ENCODE measurements at regions not wholly inside any gene's neighbourhood (a gene's known extent, or its start where the extent isn't known, plus 50 kb on each side); places are given as distances from the start of the nearest gene placed in this dataset.

DNA sequence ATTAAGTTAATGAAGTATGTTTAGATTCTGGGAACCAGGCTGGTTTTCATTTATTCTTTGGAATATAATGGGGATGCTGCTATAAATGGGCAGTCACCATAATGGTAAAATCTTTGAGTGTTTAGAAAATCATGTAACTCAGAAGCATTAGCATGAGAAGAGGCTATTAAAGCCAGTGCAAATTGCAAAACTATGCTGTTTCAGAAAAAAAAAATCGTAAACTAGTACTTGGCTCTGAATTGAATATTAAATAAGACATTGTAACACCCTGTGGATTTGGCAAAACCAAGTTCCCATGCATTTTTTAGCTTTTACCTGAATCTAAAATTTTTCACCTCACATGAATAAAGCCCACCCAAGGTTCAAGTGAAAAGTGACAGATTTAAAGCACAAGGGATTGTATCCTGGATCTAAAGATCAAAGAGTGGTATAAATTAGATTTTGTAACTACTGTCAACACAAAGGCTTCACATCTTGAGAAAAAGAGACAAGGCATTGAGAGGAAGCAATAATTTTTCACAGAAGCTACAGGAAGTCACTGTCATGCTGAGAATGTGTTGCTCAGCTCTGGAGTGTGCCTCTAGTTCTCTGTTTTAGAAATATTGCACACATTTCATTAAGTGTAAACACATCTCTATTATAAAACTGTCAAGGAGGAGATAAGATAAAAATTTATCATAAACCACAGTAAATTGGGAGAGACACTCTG, 142.2 kb downstream of the ABCA8 start:
- DNase-seq (ENCODE audit: low spot score), result no peak

DNA sequence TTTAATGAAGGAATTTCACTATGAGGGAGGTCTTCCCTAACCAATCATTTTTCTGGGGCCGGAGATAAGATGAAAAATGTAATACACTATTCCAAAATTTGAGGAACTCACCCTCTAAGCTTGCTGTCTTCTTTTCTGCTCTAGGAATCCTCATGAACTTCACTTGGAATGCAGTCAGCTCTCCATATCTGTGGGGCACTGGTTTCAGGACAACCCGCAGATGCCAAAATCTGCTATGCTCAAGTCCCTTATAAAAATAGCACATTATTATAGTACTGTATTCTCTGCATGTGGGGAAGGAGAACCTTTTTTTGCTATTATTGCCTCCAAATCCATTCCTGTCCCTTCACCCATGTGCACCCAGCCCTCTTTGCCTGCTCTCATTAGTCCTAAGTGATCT, 146.0 kb downstream of the ABCA8 start:
- DNase-seq (ENCODE audit: low spot score), result no peak

DNA sequence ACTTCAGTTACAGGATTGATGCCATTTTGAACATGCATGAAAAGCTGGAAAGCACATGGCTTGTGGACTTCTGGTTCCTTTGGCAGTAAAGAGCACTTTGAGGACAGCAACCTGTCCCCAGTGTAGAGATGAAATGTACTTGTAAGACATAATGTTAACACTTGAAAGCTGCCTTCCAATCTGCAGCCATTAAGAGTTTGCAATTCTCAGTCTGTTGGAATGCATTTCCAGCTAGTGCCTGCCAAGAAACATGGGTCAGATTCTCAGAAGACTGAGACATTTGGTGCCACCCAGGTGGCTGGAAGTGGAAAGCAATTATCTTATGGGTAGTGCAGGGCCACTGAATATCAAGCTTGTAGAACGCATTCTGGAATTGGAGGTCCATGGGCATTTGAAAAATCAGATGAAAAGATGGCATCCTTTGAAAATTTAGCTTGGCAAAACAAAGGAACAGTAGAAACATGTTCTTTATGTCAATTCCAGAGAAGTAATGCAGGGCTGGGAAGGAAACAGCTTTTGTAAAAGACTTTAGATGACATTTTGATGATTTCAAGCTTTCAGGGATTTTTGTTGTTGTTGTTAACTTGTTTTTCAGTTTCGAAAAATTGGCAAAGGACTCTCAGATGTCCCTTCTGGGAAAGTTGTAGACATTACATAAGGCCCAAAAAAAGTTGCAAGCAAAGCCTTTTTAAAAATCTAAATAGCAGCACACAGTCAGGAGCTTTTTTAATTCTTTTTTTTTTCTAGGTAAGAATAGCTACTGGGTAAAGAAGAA, 147.0 kb downstream of the ABCA8 start:
- no peak for DNase-seq (ENCODE audit: low spot score)

DNA sequence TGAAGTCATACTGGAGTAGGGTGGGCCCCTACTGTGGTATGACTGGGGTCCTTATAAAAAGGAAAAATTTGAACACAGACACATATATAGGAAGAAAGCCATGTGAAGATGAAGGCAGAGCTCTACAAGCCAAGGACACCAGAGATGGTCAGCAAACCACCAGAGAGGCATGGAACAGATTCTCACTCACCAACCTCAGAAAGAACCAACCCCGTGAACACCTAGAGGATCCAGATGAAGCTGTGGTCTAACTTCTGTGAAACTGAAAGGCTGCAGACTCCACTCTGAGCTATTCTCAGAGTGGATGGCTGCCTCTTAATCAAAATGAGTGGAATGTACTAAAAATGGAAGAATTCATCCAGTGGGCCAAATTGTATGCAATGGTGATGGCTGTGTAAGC, 149.6 kb downstream of the ABCA8 start:
- no peak for DNase-seq (ENCODE audit: low spot score)

DNA sequence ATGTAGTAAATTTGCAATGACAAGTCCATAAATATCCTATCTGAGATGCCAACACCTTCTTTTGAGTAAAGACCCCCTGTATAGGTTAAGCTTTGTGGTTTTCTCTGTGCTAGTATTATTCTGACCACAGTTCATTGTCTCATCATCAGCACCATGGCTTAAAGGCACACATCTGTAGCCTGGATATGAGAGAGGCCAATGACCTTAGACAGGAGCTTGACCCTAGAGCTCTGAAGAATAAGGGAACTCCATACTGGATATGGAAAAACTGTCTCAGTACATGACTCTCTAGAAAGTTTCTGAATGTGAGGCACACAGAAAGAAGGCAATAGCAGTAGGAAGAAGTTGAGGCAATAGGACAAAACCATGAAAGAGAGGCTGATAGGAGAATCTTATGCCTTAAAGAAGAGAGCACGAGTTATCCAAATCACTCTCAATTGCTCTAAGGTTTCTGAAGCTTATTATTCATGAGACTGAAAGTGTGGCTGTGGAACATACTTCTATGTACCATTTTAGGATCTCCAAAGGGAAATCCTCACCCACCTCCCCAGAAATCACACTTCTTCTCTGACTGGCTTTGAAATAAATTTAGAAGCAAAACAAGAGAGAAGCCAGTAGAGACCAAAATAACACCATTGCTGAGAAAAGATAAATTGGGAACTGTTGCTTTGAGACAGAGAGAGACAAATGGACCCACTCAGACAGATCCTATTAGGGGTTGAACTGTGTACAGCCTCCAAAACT, 150.2 kb downstream of the ABCA8 start:
- no peak for DNase-seq (ENCODE audit: low spot score)

DNA sequence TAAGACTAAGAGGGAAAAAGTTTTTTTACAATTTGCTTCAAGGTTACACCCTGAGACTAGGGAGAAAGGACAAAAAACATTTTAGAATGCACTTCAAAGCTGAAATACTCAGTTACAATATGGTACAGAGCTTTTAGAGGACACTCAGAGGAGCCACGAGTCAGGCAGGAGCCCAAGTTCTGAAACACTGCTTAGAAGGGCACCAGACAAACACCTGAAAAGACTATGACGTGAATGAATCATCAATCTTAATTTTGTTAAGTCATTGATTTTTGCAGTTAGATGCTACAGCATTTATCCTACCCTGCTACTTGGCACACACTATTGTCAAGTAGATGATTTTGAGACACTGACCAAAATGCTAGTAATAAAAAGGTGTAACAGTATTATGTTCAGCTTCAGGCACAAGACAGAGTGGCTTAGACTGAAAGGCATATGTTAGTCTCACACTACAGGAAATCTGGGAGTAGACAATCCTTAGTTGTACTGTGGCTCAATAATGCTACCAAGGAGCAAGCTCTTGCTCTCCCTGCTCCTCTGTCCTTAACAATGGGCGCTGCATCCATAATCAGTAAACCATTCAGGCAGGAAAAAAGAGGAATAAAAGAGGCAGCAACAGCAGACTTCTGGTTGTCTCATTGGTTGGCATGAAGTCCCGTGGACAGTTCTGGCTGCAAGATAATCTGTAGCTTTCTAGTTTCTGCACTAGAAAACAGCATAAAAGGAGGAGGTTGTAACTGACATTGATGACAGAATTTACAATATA, 151.8 kb downstream of the ABCA8 start:
- DNase-seq (ENCODE audit: low spot score), result no peak

DNA sequence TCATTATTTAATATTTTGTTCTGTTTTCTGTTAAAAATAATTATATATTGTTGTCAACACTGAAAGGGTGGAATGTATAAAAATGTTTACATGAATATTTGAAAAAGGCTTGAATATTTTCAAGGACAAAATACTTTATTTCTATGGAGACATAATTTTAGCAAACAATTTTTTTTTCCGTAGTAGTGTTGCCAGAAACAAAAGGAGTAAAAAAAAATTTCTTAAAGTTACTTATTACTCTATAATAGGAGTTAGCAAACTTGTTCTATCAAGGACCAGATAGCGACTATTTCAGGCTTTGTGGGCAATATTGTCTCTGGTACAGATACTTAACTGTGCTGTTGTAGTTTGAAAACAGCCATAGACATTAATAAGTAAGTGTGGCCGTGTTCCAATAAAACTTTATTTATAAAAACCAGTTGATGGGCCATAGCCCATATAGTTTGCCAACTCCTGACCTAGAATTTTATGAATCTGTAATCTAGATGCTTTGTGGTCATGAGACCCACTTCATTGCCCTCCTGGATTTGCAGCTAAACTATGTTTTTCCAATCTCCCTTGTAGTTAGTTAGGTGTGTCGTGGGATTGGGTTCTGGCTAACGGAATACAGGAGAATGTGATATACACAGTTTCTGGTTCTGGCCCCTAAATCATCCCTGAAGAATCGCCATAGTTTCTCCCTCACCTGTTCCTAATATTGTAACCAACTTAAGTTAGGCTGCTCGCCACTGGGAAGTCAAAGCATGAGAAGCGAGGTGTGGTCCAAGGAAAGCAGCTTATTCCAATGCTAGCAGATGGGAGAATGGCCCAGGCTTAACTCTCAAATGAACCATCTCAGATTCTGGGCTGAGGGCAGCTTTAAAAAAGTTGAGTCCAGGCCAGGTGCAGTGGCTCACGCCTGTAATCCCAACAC, 153.6 kb downstream of the ABCA8 start:
- DNase-seq (ENCODE audit: low spot score), result no peak

DNA sequence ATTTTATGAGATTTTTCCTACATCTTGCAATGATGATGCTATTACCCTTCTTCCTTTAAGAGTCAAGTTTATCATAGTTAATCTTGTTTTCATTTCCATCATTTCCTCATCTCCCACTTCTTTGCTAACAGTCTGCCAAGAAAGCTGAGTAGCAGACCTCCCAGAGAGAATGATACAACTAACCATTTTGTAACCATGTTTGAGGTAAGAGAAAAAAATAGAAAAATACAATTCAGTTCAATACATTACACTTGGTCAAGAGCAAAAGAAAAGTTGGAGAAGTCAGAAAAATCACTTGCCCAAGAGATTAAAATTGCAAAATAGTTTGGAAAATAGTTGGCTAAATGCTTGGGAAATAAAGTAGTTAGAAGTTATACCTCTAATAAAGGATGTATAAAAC, 154.4 kb downstream of the ABCA8 start:
- no peak for DNase-seq (ENCODE audit: low spot score)

DNA sequence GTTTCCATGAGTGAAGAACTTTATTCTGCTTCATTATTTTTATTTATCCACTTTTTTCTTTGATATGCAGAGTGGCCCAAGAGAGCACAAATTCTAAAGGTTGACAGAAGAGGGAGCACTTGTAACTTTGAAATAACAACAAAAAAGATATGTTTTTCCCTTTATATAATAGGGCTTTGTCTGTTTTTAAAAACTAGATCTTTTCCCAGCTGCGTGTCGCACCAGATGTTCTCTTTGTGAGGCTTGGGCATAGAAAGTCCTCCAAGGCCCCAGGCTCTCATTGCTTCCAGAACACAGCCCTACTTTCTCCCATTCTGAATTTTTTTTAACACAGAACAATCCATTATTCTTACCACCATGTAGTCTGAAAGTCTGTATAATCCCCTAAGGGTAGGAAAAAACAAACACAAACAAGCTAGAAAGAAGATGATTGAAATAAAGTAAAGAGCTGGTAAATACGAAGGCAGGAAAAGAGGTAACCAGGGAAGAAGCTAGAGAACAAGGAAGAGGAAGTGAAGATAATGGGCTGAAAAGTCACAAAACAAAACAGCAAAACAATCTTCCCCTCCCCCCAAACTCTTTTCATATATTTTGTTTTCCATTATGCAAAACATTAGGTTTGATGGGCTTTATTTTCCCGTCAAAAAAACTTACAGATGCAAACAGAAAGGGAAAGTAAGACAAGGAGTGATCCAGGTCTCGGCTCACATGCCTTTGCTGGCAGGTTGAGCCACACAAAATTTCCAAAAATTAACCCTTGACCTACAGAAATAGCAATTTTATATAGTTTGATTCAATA, 160.4 kb downstream of the ABCA8 start:
- no peak for DNase-seq (ENCODE audit: low spot score)

DNA sequence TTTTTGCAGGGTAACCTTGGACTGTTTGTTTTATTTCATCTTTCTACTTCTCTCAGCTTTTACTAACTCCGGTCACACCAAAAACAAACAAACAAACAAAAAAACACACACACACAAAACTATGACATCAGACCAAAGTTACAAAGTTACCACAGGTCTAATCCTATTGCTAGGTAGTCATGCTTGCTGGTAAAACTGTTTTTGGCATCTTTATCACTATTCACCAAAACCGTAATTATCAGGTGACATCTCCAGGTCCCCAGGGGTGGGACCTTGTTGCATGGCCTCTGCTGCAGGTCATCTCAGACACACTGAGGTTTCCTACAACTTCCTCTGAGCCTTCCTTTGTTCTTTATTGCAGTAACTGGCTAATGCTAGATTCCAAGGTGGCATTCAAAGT, 162.3 kb downstream of the ABCA8 start:
- no peak for DNase-seq (ENCODE audit: low spot score)

DNA sequence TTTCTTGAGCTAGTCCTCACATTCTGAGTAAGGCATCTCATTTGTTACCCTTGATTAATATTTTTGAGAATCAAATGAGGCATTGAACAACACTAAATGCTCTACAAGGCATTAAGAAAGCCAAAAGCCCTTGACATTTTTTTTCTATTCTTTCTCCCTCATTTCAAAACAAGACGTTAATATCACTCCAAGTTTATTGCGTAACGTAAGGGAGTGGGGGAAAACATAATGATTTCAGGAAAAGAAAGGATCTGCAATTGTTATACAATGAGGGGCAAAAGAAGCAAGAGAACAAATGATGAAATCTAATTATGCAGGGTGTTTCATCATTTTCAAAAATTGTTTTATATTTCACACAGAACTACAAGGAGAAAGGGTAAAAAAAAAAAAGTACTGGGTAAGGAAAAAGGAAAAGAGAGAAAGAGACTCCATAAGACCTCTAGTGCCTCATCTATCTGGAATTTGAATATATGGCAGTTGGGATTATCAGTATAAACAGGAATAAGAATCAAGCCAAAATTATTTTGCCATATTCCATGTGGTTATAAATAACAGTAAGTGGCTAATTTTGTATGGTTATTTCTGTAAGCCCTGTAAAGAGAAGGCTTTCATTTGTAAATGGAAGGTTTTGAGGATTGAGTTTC, 163.0 kb downstream of the ABCA8 start:
- no peak for DNase-seq (ENCODE audit: low spot score)

DNA sequence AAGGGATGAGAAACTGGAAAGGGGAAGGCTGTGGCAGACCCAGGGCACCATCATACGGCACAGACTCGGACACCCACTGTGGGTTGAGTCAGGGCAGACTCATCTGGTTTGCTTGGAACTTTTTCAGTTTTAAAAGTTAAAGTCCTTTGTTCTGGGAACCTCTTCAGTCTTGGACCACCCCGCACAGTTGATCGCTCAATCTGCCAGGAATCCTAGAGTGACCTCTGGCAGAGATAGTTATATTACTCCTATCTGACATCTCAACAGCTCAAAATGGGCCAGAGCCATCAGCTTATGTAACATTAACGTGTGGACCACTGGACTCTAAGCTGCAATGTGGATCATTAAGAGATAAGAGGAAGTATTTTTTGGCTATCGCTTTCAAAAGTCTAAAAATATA, 164.3 kb downstream of the ABCA8 start:
- no peak for DNase-seq (ENCODE audit: low spot score)

DNA sequence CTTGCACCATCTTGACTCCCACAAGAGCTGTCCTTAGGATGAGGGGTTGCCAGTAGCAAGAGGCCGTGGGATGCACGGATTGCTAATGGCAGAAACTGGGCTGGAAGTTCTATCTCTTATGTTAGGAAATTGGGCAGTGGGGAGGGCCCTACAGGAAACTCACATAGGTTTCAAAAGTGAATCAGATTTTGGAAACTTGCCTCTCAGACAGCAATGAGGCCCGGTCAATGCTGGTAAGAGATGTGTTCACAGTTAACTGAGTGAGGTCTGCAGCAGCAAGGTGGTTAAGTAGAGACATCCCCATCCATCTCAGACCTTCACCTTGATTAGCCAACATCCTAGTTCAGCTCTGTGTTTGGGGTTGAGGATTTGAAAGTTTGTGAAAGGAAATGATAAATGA, 164.7 kb downstream of the ABCA8 start:
- DNase-seq (ENCODE audit: low spot score), result no peak

DNA sequence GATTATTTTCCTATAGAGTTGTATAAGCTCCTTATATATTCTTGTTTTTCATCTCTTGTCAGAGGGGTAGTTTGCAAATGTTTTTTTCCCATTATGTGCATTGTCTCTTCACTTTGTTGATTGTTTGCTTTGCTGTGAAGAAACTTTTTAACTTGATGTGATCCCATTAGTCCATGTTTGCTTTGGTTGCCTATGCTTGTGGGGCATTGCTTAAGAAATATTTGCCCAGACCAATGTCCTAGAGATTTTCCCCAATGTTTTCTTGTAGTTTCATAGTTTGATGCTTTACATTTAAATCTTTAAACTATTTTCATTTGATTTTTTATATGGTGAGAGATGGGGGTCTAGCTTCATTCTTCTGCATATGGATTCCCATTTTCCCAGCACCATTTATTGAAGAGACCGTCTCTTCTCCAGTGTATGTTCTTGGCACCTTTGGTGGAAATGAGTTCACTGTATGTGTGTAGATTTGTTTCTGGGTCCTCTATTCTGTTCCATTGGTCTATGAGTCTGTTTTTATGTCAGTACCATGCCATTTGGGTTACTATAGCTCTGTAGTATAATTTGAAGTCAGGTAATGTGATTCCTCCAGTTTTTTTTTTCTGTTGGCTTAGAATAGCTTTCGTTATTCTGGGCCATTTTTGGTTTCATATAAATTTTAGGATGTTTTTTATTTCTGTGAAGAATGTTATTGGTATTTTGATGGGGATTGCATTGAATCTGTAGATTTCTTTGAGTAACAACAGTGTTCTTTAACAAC, 165.8 kb downstream of the ABCA8 start:
- DNase-seq (ENCODE audit: low spot score), result no peak

DNA sequence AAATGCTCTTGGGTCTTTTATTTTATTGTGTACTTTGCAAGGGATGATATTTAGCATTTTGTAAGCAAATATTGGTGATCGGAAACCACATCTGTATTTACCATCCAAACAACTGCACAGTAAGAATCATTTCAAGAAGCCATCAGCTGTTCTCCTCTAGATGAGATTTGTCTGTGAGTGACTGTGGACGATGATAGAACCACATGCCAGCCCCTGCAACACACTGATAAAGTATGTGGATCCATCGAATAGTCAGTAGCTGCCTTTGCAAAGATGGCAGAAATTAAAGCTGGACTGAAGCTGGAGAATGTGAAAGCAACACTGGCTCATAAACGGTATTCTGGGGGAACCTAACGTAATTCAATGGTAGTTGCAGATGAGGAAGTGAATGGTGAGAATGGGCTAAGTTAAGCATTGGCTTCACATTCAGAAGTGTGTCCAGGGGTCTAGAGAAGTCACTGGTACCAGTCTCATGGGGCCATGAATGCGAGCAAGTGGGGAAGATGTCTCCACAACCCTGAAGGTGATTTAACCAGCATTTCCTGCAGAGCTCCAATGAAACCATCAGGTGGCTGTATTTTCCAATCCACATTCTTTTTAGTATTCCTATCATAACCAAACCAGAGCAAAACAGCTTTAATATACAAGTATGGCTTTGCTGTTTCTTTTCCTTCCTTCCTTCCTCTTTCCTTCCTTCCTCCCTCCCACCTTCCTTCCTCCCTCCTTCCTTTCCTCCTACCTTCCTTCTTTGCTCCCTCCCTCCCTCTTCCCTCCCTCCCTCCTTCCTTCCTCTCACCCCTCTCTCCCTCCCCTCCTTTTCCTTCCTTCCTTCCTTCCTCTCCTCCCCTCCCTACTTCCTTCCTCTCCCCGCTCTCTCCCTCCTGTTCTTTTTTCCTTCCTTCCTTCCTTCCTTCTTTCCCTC, 169.4 kb downstream of the ABCA8 start:
- no peak for DNase-seq (ENCODE audit: low spot score)

DNA sequence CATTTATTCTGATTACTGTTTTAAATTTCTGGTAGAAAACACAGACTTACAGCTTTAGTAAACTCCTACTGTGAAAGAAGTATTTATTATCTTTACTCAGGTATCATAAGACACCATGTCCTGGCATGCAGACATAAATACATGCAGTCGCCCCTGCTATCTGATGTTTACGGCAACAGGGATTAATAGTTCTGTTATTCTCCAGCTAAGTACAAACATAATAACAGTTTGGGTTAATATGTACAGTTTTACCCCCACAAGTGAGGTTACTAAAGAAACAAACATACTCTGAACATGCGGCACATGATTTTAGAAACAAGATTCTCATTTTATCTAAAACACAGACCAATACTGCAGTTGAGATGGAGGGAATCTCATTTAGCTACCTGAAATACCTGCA, 170.8 kb downstream of the ABCA8 start:
- DNase-seq (ENCODE audit: low spot score), result no peak

DNA sequence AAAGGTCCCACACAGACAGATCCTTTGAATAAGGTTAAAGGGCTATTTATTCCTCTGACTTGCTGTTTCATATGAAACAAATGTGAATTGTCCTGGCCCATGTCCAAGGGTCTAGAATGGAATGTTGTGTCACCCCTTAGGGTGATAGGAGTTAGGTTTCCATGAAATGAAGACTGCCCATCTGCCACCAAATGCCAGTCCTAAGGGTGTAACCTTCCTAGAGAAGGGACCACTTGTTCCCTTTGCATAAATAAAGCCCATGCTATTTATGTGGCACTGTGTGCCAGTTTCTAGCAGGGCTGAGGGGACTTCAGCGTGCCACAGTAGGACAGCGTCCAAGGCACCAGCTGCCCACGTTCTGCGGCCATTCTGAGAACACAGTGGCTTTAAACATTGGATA, 171.3 kb downstream of the ABCA8 start:
- no peak for DNase-seq (ENCODE audit: low spot score)

DNA sequence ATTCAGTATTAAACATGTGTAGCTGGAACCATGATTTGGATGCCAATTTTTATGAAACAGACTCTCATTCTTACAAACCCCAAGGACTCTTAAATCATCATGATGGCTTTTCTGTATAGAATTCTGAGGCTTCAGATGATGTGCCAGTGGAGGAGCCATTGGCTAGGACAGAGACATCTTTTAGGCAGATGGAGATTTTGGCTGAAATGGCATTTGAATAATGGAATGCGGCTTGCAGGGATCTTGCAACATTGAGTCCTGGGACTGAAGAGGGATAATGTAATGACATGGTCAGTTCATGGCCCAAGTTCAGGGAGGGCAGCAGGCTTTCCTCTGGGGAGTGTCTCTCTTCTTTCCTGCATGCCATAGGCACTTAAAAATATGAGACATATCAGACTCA, 172.4 kb downstream of the ABCA8 start:
- DNase-seq (ENCODE audit: low spot score), result no peak

All from SK-N-DZ (cell line).